GM19023 (cell line): ENCODE measurements at regions not wholly inside any gene's neighbourhood (a gene's known extent, or its start where the extent isn't known, plus 50 kb on each side); places are given as distances from the start of the nearest gene placed in this dataset.
"Not testable (repeated sequence)": the region's sequence is repeated elsewhere in the genome, so short reads cannot be mapped to it uniquely, and the experiment has no call there.

Experiments used
- ATAC-seq: cut with Tn5 transposase; IDR thresholded peaks from one replicate; pipeline ENCODE4 v1.9.1; 2021; ENCODE audit warnings: mild to moderate bottlenecking, moderate library complexity; ENCODE audit not compliant: unreplicated experiment

- not testable (repeated sequence) for ATAC-seq
These were observed 381.8 kb upstream of the MIS18BP1 start for GRCh38 chr14:45634651-45635441.

- ATAC-seq: no peak
These were observed 380.4 kb upstream of the MIS18BP1 start for GRCh38 chr14:45633220-45633984.

- ATAC-seq: no peak
These were observed 368.7 kb upstream of the MIS18BP1 start for GRCh38 chr14:45621731-45622130.

- no peak for ATAC-seq
These were observed 366.8 kb upstream of the MIS18BP1 start for GRCh38 chr14:45619831-45620230.

- ATAC-seq: no peak
These were observed 357.3 kb upstream of the MIS18BP1 start for GRCh38 chr14:45610318-45610717.

- no peak for ATAC-seq
These were observed 334.1 kb upstream of the MIS18BP1 start for GRCh38 chr14:45587142-45587541.

- no peak for ATAC-seq
These were observed 306.6 kb upstream of the MIS18BP1 start for GRCh38 chr14:45559626-45560025.

- no peak for ATAC-seq
These were observed 305.2 kb upstream of the MIS18BP1 start for GRCh38 chr14:45558183-45558582.

GRCh38 chr14:45553981-45554380 is 301.0 kb upstream of the MIS18BP1 start:
- ATAC-seq: no peak

GRCh38 chr14:45551240-45551820 is 298.3 kb upstream of the MIS18BP1 start:
- not testable (repeated sequence) for ATAC-seq

- no peak for ATAC-seq
These were observed 278.0 kb upstream of the MIS18BP1 start for GRCh38 chr14:45531022-45531421.

- peak; percentile 91 for ATAC-seq
These were observed 273.9 kb upstream of the MIS18BP1 start for GRCh38 chr14:45526715-45527549.

- no peak for ATAC-seq
These were observed 266.8 kb upstream of the MIS18BP1 start for GRCh38 chr14:45519766-45520165.

GRCh38 chr14:45492876-45493275 is 239.9 kb upstream of the MIS18BP1 start:
- ATAC-seq: no peak

- no peak for ATAC-seq
These were observed 238.9 kb upstream of the MIS18BP1 start for GRCh38 chr14:45491914-45492313.

- no peak for ATAC-seq
These were observed 233.6 kb upstream of the MIS18BP1 start for GRCh38 chr14:45486599-45486998.

GRCh38 chr14:45467023-45467422 is 214.0 kb upstream of the MIS18BP1 start:
- ATAC-seq: no peak

- no peak for ATAC-seq
These were observed 181.2 kb upstream of the MIS18BP1 start for GRCh38 chr14:45434221-45434620.

GRCh38 chr14:45426685-45427282 is 173.8 kb upstream of the MIS18BP1 start:
- ATAC-seq: no peak

- no peak for ATAC-seq
These were observed 153.9 kb upstream of the MIS18BP1 start for GRCh38 chr14:45406942-45407341.
